CD4-positive, alpha-beta T cell (primary cell): ENCODE measurements at regions not wholly inside any gene's neighbourhood (a gene's known extent, or its start where the extent isn't known, plus 50 kb on each side); places are given as distances from the start of the nearest gene placed in this dataset.

Source experiments
- ATAC-seq: fragments of 200-7000 bp; cut with Tn5 transposase; one replicate; pipeline ENCODE4 v1.10.0; 2022; ENCODE audit warnings: mild to moderate bottlenecking; ENCODE audit not compliant: poor library complexity
- CTCF ChIA-PET: fragments of 350-600 bp; sonication (Branson Sonifier 250); formaldehyde crosslinking; loops from one replicate; lab custom pipeline; 2021; ENCODE audit warnings: antibody characterized with exemption, inconsistent platforms; lab: Charles Lee
- POLR2A ChIA-PET: fragments of 350-600 bp; sonication (Branson Sonifier 250); formaldehyde crosslinking; loops from one replicate; lab custom pipeline; 2021; ENCODE audit warnings: antibody characterized with exemption, inconsistent platforms; lab: Charles Lee
- DNase-seq, 14 experiments: peaks; one replicate each; pipeline ENCODE4 v3.0.0-alpha.2; 2013 to 2020; ENCODE audit warnings: mixed read lengths in 2 of 14
- H3K27ac ChIP-seq, 2 donors: one replicate each; pipeline versions ENCODE4 v1.5.1 to v1.7.0; 2013; ENCODE audit warnings: low read length in 2 of 2, low read depth in 1 of 2, mild to moderate bottlenecking in 1 of 2
- H3K27me3 ChIP-seq, 2 experiments: 1 replicate in 1 of 2; 2 replicates in 1 of 2; pipeline versions ENCODE4 v1.6.1 to v1.7.0; 2013; ENCODE audit warnings: low read length in 2 of 2, control low read depth in 1 of 2, mild to moderate bottlenecking in 1 of 2, moderate library complexity in 1 of 2; ENCODE audit not compliant: insufficient read depth in 2 of 2, control insufficient read depth in 1 of 2
- H3K36me3 ChIP-seq: one replicate; pipeline ENCODE4 v1.6.1; 2013; ENCODE audit warnings: low read length, control low read depth; ENCODE audit not compliant: insufficient read depth
- H3K4me1 ChIP-seq: one replicate; pipeline ENCODE4 v1.6.1; 2013; ENCODE audit warnings: low read length, control low read depth; ENCODE audit not compliant: insufficient read depth
- H3K4me3 ChIP-seq: one replicate; pipeline ENCODE4 v1.5.1; 2013; ENCODE audit warnings: mild to moderate bottlenecking, low read length, moderate library complexity
- H3K9me3 ChIP-seq, 2 experiments: 1 replicate in 1 of 2; 2 replicates in 1 of 2; pipeline versions ENCODE4 v1.6.1 to v1.7.0; 2013; ENCODE audit warnings: low read length in 2 of 2, mild to moderate bottlenecking in 2 of 2, control low read depth in 1 of 2, moderate library complexity in 1 of 2; ENCODE audit not compliant: control insufficient read depth in 1 of 2, insufficient read depth in 1 of 2
- H3K27ac Mint-ChIP-seq: one replicate; pipeline ENCODE4 v1.8.0; 2020; ENCODE audit warnings: mixed read lengths
- H3K27me3 Mint-ChIP-seq: one replicate; pipeline ENCODE4 v1.8.0; 2021; ENCODE audit warnings: mixed read lengths
- H3K36me3 Mint-ChIP-seq: one replicate; pipeline ENCODE4 v1.8.0; 2021; ENCODE audit warnings: low read depth, mixed read lengths
- H3K4me1 Mint-ChIP-seq: one replicate; pipeline ENCODE4 v1.8.0; 2021; ENCODE audit warnings: low read depth, mixed read lengths
- H3K4me3 Mint-ChIP-seq: one replicate; pipeline ENCODE4 v1.8.0; 2020; ENCODE audit warnings: mild to moderate bottlenecking, mixed read lengths
- H3K9me3 Mint-ChIP-seq: one replicate; pipeline ENCODE4 v1.8.0; 2020; ENCODE audit warnings: mixed read lengths
- CTCF ChIP-seq: fragments of 200-600 bp; IDR thresholded peaks from one replicate; pipeline ENCODE4 v1.8.0; 2022; ENCODE audit warnings: antibody characterized with exemption, mild to moderate bottlenecking
- intact Hi-C, 2 experiments: fragments of 100-400 bp; cut with DNase I in 1 of 2; cut with micrococcal nuclease in 1 of 2; formaldehyde crosslinking; loops; one replicate each; pipeline versions ENCODE4 v1.15.1 to v1.9.0; 2023 to 2025; cut with DNase I, micrococcal nuclease

GRCh38 chr4:181745933-181746625 lies 497.1 kb upstream of the TENM3 start:
- Mint-ChIP-seq H3K27me3 (no peaks in the 10 kb centered on the region), H3K9me3 (no peaks in the 10 kb centered on the region), H3K27ac (no peak overlapping the region), H3K36me3 (no peaks in the 10 kb centered on the region), H3K4me3 (no peak overlapping the region), H3K4me1 (no peaks in the 10 kb centered on the region)
- POLR2A ChIA-PET: no interaction called here
- Histone ChIP-seq H3K4me1 (no peaks in the 10 kb centered on the region), H3K27me3 (no peaks in the 10 kb centered on the region), H3K36me3 (no peaks in the 10 kb centered on the region), H3K27ac (no peak overlapping the region), H3K4me3 (no peak overlapping the region), H3K9me3 (no peaks in the 10 kb centered on the region)
- intact Hi-C loops: no loop called here
- DNase-seq: no peak
- ATAC-seq: no peak
- TF ChIP-seq CTCF: no peak
- CTCF ChIA-PET: no interaction called here

- ATAC-seq (no peak), DNase-seq (no peak)
- no peaks in the 10 kb centered on the region for H3K4me1 Mint-ChIP-seq
- no peak overlapping the region for H3K27ac ChIP-seq
- H3K9me3 Mint-ChIP-seq: no peaks in the 10 kb centered on the region
- no peaks in the 10 kb centered on the region for H3K27me3 ChIP-seq
- H3K27me3 Mint-ChIP-seq: no peaks in the 10 kb centered on the region
- no peak overlapping the region for H3K27ac Mint-ChIP-seq
- ChIA-PET POLR2A (no interaction called here), CTCF (no interaction called here)
- no peak overlapping the region for H3K4me3 ChIP-seq
- intact Hi-C loops: no loop called here
- no peaks in the 10 kb centered on the region for H3K4me1 ChIP-seq
- no peak overlapping the region for H3K4me3 Mint-ChIP-seq
- H3K36me3 Mint-ChIP-seq: no peaks in the 10 kb centered on the region
- no peaks in the 10 kb centered on the region for H3K36me3 ChIP-seq
- no peaks in the 10 kb centered on the region for H3K9me3 ChIP-seq
- no peak for TF ChIP-seq CTCF
These were observed 494.6 kb upstream of the TENM3 start for GRCh38 chr4:181748581-181748980.

- ATAC-seq (no peak), DNase-seq (no peak)
- Histone ChIP-seq H3K27ac (no peak overlapping the region), H3K36me3 (no peaks in the 10 kb centered on the region), H3K27me3 (no peaks in the 10 kb centered on the region), H3K4me1 (no peaks in the 10 kb centered on the region), H3K9me3 (no peaks in the 10 kb centered on the region), H3K4me3 (no peak overlapping the region)
- ChIA-PET CTCF (no interaction called here), POLR2A (no interaction called here)
- TF ChIP-seq CTCF: no peak
- H3K27ac Mint-ChIP-seq: no peak overlapping the region
- H3K36me3 Mint-ChIP-seq: no peaks in the 10 kb centered on the region
- H3K4me3 Mint-ChIP-seq: no peak overlapping the region
- H3K4me1 Mint-ChIP-seq: no peaks in the 10 kb centered on the region
- intact Hi-C loops: no loop called here
- H3K9me3 Mint-ChIP-seq: peaks cover 6% of the 10 kb centered on the region
- no peaks in the 10 kb centered on the region for H3K27me3 Mint-ChIP-seq
These were observed 490.7 kb upstream of the TENM3 start for GRCh38 chr4:181752516-181752915.
